ENCODE measurements at regions not wholly inside any gene's neighbourhood (a gene's known extent, or its start where the extent isn't known, plus 50 kb on each side); places are given as distances from the start of the nearest gene placed in this dataset.
"Not testable (repeated sequence)": the region's sequence is repeated elsewhere in the genome, so short reads cannot be mapped to it uniquely, and the experiment has no call there.

GRCh38 chr2:58635801-58636375 lies 394.8 kb upstream of the FANCL start:
- no peak for DNase-seq (ENCODE audit: extremely low read depth, low read depth)

- DNase-seq (ENCODE audit: extremely low read depth, low read depth), result no peak
These were observed 393.7 kb upstream of the FANCL start for GRCh38 chr2:58634653-58635370.

GRCh38 chr2:58633613-58634365 lies 392.7 kb upstream of the FANCL start:
- DNase-seq (ENCODE audit: extremely low read depth, low read depth), result no peak

GRCh38 chr2:58631986-58632385 lies 390.9 kb upstream of the FANCL start:
- no peak for DNase-seq (ENCODE audit: extremely low read depth, low read depth)

- no peak for DNase-seq (ENCODE audit: extremely low read depth, low read depth)
These were observed 388.5 kb upstream of the FANCL start for GRCh38 chr2:58629545-58630119.

- DNase-seq (ENCODE audit: extremely low read depth, low read depth), result no peak
These were observed 379.8 kb upstream of the FANCL start for GRCh38 chr2:58620896-58621295.

- no peak for DNase-seq (ENCODE audit: extremely low read depth, low read depth)
These were observed 379.0 kb upstream of the FANCL start for GRCh38 chr2:58620093-58620492.

GRCh38 chr2:58616961-58617360 lies 375.8 kb upstream of the FANCL start:
- no peak for DNase-seq (ENCODE audit: extremely low read depth, low read depth)

GRCh38 chr2:58614219-58614618 lies 373.1 kb upstream of the FANCL start:
- no peak for DNase-seq (ENCODE audit: extremely low read depth, low read depth)

GRCh38 chr2:58612973-58613372 lies 371.8 kb upstream of the FANCL start:
- no peak for DNase-seq (ENCODE audit: extremely low read depth, low read depth)

GRCh38 chr2:58609326-58609725 lies 368.2 kb upstream of the FANCL start:
- no peak for DNase-seq (ENCODE audit: extremely low read depth, low read depth)

GRCh38 chr2:58608146-58608545 lies 367.0 kb upstream of the FANCL start:
- no peak for DNase-seq (ENCODE audit: extremely low read depth, low read depth)

GRCh38 chr2:58607448-58607847 lies 366.3 kb upstream of the FANCL start:
- no peak for DNase-seq (ENCODE audit: extremely low read depth, low read depth)

GRCh38 chr2:58606799-58607198 lies 365.7 kb upstream of the FANCL start:
- peak; percentile 50 for DNase-seq (ENCODE audit: extremely low read depth, low read depth)

GRCh38 chr2:58604096-58604495 lies 363.0 kb upstream of the FANCL start:
- no peak for DNase-seq (ENCODE audit: extremely low read depth, low read depth)

- no peak for DNase-seq (ENCODE audit: extremely low read depth, low read depth)
These were observed 359.9 kb upstream of the FANCL start for GRCh38 chr2:58601017-58601416.

GRCh38 chr2:58598171-58598570 lies 357.0 kb upstream of the FANCL start:
- no peak for DNase-seq (ENCODE audit: extremely low read depth, low read depth)

GRCh38 chr2:58595714-58596113 lies 354.6 kb upstream of the FANCL start:
- no peak for DNase-seq (ENCODE audit: extremely low read depth, low read depth)

GRCh38 chr2:58594762-58595161 lies 353.6 kb upstream of the FANCL start:
- DNase-seq (ENCODE audit: extremely low read depth, low read depth), result no peak

- no peak for DNase-seq (ENCODE audit: extremely low read depth, low read depth)
These were observed 353.1 kb upstream of the FANCL start for GRCh38 chr2:58594175-58594574.

GRCh38 chr2:58586178-58586577 lies 345.1 kb upstream of the FANCL start:
- not testable (repeated sequence) for DNase-seq (ENCODE audit: extremely low read depth, low read depth)

- no peak for DNase-seq (ENCODE audit: extremely low read depth, low read depth)
These were observed 344.1 kb upstream of the FANCL start for GRCh38 chr2:58585233-58585632.

Measured in NCI-H460 (cell line).